ENCODE measurements at regions not wholly inside any gene's neighbourhood (a gene's known extent, or its start where the extent isn't known, plus 50 kb on each side); places are given as distances from the start of the nearest gene placed in this dataset.
"Not testable (repeated sequence)": the region's sequence is repeated elsewhere in the genome, so short reads cannot be mapped to it uniquely, and the experiment has no call there.

- DNase-seq: no peak
Observed at GRCh38 chr12:126952096-126953007, 1314.6 kb upstream of the TMEM132C start.

DNA sequence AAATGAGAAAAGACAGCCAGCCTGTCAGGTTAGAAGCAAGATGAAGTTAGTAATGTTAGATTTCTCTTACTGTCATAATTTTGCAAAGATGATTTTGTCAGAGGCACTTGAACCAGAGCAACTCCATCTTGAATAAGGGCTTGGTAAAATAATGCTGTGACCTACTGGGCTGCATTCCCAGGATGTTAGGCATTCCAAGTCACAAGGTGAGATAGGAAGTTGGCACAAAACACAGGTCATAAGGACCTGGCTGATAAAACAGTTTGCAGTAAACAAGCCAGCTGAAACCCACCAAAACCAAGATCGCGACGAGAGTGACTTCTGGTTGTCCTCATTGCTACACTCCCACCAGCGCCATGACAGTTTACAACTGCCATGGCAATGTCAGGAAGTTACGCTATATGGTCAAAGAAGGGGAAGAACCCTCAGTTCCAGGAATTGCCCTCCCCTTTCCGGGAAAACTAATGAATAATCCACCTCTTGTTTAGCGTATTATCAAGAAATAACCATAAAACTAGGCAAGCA is 1313.5 kb upstream of the TMEM132C start:
- DNase-seq: no peak

DNA sequence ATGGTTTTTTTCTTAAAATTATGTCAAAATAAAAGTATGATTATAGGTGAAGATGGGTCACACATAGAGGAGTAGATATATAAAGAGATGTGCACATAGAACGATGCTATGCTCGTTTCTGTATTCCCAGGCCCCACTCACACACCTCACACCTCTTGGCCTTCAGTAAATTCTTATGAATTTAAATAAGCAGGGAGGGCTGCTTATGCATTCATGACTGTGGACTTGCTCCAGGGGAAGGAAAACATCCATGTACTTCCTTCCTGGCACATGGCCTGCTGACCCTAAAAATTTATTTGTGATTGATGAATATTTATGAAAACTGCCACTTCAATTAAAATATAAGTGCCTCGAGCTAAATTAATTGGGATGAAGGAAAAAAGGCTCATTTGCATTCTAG is 1306.7 kb upstream of the TMEM132C start:
- DNase-seq: no peak

- no peak for DNase-seq
Observed at GRCh38 chr12:126960709-126961108, 1306.3 kb upstream of the TMEM132C start.

DNA sequence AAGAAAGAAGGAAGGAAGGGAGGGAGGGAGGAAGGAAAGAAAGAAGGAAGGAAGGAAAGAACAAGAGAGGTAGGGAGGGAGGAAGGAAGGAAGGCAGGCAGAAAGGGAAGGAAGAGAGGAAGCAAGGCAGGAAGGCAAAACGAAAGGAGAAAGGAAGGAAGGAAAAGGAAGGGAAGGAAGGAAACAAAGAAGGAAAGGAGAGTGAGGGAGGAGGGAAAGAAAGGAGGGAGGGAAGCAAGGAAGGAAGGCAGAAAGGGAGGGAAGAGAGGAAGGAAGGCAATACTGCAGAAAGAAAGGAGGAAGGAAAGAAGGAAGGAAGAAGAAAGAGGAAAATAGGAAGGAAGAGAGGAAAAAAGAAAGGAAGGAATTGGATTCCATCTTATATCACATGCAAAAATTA is 1303.1 kb upstream of the TMEM132C start:
- no peak for DNase-seq

- DNase-seq: no peak
Observed at GRCh38 chr12:126966498-126966897, 1300.5 kb upstream of the TMEM132C start.

GRCh38 chr12:126967152-126967551 is 1299.8 kb upstream of the TMEM132C start:
- DNase-seq: no peak

DNA sequence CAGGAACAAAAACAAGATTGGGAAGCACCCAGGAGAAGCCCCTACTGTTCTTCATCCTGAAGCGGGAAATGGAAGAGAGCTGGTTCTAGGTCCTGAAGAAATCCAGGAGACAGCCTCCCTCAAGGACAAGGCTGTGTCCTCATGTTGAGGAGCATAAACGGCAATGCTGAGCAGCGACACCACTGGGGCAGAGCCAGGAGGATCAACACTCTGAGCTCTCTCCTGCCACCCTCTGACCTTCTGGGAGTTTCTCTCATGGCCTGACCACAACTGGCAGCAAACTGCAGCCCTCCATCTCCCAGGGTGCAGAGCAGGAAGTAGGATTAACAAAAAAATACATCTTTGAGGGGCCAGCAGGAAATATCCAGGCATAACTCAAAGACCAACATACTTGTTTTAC is 1292.2 kb upstream of the TMEM132C start:
- DNase-seq: no peak

- DNase-seq: no peak
Observed at GRCh38 chr12:126976579-126976978, 1290.4 kb upstream of the TMEM132C start.

GRCh38 chr12:126979564-126979963 is 1287.4 kb upstream of the TMEM132C start:
- DNase-seq: not testable (repeated sequence)

GRCh38 chr12:126982707-126983106 is 1284.3 kb upstream of the TMEM132C start:
- DNase-seq: no peak

GRCh38 chr12:126983735-126984134 is 1283.2 kb upstream of the TMEM132C start:
- DNase-seq: not testable (repeated sequence)

DNA sequence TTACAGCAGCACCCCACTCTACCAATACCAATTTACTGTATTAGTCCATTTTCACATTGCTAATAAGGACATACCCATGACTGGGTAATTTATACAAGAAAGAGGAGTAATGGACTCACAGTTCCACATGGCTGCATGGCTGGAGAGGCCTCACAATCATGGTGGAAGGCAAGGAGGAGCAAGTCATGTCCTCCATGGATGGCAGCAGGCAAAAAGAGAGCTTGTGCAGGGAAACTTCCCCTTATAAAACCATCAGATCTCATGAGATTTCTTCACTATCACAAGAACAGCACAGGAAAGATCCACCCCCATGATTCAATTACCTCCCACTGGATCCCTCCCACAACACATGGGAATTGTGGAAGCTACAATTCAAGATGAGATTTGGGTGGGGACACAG is 1281.3 kb upstream of the TMEM132C start:
- not testable (repeated sequence) for DNase-seq

DNA sequence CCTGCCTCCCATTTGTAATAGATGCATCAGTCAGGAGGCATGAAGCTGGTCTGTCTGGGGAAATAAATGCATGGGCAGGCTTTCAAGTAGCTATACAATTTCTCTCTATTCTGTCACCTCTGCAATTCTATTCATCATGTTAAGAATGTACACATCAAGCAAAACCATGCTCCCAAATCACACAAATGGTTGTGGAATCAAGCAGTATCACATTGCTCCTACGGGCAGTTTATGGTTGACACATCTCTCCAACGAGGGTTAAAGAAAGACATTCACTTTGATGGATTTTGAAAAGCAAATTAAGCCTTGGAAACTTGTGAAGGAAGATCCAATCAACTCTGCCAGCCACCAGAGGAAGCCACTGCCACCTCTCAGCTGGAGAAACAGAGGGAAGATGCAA is 1277.4 kb upstream of the TMEM132C start:
- no peak for DNase-seq

GRCh38 chr12:126993898-126994297 is 1273.1 kb upstream of the TMEM132C start:
- no peak for DNase-seq

DNA sequence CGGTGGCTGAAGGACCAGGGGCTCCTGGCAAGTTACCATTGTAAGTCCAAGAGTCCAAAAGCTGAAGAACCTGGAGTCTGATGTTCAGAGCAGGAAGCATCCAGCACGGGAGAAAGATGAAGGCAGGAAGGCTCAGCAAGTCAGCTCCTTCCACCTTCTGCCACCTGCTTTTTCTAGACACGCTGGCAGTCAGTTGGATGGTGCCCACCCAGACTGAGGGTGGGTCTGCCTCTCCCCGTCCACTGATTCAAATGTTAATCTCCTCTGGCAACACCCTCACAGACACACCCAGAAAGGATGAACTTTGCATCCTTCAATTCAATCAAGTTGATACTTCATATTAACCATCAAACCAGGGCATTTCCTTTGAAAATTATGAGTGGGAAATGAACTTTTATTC is 1272.4 kb upstream of the TMEM132C start:
- DNase-seq: no peak

- DNase-seq: no peak
Observed at GRCh38 chr12:126998031-126998430, 1268.9 kb upstream of the TMEM132C start.

- no peak for DNase-seq
Observed at GRCh38 chr12:126998747-126999285, 1268.2 kb upstream of the TMEM132C start.

DNA sequence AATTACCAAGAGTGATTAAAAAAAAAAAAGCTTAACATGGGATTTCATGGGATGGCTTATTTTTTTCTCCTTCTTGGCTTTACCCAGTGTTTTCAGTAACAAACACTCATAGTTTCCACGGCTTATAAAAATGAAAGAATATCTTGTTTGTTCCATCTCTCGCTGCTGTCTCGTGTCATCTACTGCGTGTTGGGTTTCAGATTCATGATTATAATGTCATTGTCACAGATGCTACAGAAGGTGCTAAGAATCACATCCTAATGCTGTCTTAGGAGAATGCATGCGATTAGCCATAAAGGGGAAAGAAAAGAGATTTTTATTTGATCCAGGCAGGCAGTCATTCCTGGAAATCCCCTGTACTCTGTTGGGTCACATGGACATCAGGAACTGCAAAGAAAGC is 1267.6 kb upstream of the TMEM132C start:
- DNase-seq: no peak

DNA sequence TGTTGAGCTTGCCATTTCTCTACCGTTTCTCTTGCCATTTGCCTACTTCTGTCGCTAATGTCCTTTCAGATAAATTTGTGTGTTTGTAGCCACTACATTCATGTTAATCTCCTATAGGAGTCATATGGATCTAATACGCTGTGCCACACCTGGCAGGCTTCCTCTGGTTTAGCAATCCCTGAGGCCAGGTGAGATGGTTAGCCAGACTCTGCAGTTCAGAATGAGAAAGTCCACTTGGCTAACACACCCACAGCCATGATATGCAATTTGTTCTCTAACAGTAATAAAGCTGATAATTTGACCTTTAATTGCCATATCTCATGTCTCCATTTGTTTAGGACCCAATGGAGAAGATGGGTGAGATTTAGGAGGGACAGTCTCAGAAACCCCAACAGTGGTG is 1261.6 kb upstream of the TMEM132C start:
- DNase-seq: no peak

DNA sequence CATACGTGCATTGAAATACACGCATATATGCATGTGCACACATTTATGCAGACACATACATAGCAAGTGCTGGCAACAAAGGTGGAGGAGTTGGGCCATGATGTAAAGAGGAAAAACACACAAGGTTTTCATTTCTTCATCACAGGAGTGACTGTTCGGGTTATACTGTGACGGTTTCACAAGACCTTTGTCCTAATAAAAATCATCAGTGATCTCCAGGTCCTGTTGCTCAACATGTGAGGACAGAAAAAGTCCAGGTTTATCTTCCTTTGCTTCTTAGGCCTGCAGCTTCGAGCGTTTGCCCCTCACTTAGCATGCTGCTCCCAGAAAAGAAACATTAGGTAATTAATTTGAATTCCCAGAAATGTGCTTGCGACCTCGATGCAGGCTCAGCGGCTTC is 1260.0 kb upstream of the TMEM132C start:
- DNase-seq: no peak

DNA sequence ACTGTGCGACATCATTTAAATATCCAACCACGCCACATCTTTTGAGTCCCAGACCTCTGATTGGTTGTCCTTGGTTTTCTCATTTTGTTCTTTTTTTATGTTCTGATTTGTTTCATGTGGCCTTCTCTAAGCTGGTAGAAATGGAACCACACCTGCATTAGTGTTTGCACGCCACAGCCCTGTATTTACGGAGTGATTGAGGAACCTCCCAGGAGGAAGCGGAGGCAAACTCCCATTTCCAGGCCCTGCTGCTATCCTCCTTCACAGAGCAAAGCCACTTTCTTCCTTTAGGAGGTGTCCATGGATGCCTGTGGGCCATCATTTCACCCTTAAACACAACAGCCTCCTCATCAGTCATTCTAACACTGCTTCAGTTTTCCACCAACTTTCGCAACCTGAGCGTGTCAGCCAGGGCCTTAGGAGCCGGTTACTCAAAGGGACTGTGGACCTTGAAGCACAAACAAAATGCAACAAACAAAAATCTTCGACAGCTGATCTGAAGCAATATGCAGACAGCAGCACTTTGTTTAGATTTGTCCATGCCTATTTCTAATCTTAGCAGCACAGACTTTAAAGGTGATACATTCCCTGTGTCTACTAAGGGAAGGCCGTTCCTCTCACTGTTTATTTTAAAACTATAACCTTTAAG is 1258.1 kb upstream of the TMEM132C start:
- no peak for DNase-seq

GRCh38 chr12:127012109-127012508 is 1254.9 kb upstream of the TMEM132C start:
- no peak for DNase-seq

- no peak for DNase-seq
Observed at GRCh38 chr12:127013197-127013596, 1253.8 kb upstream of the TMEM132C start.
